Fibroblast of lung (primary cell): ENCODE measurements at regions not wholly inside any gene's neighbourhood (a gene's known extent, or its start where the extent isn't known, plus 50 kb on each side); places are given as distances from the start of the nearest gene placed in this dataset.

Experiments used
- CTCF ChIP-seq, 2 donors: IDR thresholded peaks in 1 of 2; conservative IDR thresholded peaks in 1 of 2; 1 replicate in 1 of 2; 2 replicates in 1 of 2; pipeline ENCODE4 v1.5.1; 2011 to 2012; ENCODE audit warnings: low read length in 2 of 2, control low read depth in 1 of 2, inconsistent platforms in 1 of 2, low read depth in 1 of 2, mild to moderate bottlenecking in 1 of 2
- EZH2 ChIP-seq: IDR thresholded peaks from 2 replicates; pipeline ENCODE4 v1.5.1; 2012; ENCODE audit warnings: low read length, control low read depth, mild to moderate bottlenecking; ENCODE audit errors: missing control alignments

- no peak for TF ChIP-seq CTCF (conservative IDR thresholded peaks at IDR 0.05 in 1 of 2, IDR thresholded peaks at IDR 0.05 in 1 of 2; ENCODE audit: low read depth in 1 of 2, low read length in 2 of 2)
- no peak for TF ChIP-seq EZH2
These were observed 53.0 kb upstream of the KDR start for GRCh38 chr4:55178226-55179005.
